GM18909 (cell line): ENCODE measurements at regions not wholly inside any gene's neighbourhood (a gene's known extent, or its start where the extent isn't known, plus 50 kb on each side); places are given as distances from the start of the nearest gene placed in this dataset.
"Not testable (repeated sequence)": the region's sequence is repeated elsewhere in the genome, so short reads cannot be mapped to it uniquely, and the experiment has no call there.

ENCODE experiments used
- ATAC-seq: cut with Tn5 transposase; IDR thresholded peaks from one replicate; pipeline ENCODE4 v1.9.1; 2021; ENCODE audit warnings: mild to moderate bottlenecking; ENCODE audit not compliant: unreplicated experiment, poor library complexity

DNA sequence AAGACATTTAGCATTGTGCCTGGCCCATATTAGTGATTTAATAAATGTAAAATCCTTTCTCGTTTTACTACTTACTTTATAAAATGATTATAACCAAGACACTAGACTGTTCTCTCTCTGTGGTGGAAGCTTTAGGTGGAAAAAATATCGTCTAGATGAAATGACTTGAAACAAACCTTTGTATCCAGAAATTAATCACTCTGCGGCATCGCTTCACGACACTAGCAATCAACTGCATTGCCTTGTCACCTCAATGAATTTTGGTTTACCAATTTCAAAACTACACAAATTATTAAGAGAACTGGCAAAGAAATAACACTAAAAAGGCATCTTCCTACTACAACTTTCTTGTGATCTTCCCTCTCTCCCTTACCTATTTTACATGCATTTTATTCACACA lies 627.2 kb upstream of the ROBO1 start:
- no peak for ATAC-seq

DNA sequence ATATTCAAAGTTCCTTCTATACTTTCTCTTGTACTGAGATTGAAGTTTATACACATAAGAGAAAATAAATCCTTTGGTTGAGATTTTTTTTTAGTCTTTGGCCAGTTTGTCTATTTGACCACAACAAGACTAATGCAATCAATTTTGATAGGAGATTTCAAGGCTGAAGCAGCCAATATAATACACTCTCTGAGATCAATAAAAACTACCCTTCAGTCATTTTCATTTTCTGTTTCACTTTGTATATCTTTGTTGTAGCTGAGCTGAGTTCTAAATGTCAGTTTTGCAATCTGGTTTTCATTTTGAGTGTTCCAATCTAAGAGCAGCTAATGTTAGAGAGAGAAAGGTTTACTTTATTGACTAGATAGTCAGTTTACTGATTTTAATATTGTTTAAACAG lies 623.8 kb upstream of the ROBO1 start:
- no peak for ATAC-seq

DNA sequence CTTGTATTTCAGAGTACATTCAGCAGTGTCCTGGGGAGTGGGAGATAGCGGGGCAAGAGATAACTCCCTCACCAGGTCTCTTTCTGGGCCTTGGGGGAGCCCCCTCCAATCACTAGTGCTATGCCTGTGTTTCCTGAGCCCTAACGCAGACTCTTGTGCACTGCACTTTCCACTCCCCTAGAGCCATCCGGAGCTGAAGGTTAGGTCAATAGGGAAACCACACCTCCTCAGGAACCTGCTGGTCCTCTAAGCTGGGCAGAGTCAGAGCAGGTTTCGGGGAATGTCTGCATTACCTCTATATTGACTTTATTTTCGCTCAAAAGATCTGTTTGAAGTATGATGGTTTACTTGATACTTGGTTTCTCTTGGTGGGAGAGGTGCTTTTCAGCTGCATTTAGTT lies 617.0 kb upstream of the ROBO1 start:
- ATAC-seq = no peak

DNA sequence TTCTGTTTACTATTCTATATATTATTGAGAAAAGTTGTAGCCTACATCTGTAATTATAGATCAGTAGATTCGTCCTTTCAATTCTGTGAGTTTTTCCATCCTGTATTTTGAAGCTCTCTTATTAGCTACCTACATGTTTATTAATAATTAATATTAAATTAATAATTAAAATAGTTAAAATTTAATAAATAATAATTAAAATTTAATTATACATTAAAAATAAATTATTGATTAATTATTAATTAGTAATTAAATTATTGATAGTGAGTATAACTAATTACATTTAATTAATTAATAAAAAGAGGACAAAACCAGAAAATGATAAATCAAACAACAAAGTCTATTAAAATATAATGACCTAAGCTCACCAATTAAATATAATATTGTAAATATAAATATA lies 606.6 kb upstream of the ROBO1 start:
- no peak for ATAC-seq

DNA sequence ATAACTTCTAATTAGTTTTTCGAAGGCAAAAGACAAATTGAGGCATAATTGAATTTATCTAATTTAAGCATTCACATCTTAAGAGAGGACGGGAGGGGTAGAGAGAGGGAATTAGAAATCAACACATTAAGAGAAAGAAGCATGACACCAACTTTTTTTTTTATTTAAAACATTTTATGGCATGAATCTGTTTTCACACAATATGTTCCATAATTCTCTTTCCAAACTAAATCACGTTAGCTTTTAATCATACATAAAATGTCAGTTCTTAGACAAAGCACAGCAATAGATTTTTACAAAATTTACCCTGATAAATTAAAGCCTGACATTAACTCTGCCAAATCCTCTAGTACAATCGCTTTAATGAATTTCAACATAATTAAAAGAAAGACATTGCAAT lies 600.8 kb upstream of the ROBO1 start:
- no peak for ATAC-seq

DNA sequence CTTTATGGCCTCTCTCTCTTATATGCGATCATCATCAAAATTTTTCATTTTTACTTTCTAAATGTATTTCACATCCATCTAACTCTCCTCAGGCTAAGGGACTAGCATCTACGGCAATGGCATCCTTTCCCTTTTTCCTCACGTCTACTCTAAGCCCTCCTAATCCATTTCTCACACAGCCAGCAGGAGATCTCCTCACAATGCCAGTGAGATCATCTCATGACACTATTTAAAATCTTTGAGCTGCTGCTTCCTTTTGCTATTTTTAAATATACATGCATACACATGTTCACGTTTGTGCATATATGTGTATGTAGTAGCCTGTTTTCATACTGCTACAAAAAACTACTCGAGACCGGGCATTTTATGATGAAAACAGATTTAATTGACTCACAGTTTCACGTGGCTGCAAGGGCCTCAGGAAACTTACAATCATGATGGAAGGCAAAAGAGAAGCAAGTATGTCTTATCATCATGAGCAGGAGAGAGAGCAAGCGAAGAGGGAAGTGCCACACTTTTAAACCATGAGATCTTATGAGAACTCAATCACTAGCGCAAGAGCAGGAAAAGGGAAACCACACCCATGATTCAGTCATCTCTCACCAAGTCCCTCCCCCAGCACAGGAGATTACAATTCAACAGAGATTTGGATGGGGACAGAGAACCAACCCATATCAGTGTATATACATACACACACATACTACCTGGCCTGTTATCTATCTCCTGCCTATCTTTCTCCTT lies 599.2 kb upstream of the ROBO1 start:
- no peak for ATAC-seq

DNA sequence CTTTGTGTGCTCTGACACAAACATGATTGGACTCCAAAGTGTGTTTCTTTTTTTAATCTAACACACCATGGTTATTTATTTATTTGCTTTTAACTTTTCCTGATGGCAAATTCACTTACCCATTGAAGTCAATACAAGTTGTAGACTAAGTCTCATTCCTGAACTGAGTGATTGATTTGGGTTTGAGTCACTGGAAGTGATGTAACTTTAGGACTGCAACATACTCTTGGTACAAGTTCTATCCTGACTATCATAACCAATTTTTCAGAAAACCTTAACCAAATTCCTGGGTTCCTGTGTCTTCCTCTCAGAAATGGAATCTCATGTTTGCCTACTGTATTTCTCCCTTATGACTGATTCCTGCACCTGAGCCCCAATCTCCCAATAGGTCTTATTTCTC lies 590.0 kb upstream of the ROBO1 start:
- ATAC-seq = no peak

DNA sequence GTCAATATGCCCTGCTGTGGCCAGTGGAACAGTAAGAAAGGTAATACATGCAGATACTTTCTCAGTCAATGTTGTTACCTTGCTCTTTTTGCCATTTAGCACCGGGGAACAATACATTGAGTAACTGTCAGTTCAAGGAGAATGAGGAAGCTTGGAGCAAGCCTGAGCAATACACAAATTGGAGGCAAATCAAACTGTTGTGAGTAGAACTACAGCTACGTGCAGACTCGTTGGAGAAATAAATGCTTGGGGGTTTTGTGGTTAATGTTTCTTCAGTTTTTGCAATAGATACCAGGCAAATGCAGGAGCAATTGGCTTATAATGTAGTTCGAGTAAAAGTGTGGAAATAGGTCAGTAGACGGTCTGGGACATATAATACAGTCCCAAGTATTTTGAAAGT lies 587.3 kb upstream of the ROBO1 start:
- no peak for ATAC-seq

DNA sequence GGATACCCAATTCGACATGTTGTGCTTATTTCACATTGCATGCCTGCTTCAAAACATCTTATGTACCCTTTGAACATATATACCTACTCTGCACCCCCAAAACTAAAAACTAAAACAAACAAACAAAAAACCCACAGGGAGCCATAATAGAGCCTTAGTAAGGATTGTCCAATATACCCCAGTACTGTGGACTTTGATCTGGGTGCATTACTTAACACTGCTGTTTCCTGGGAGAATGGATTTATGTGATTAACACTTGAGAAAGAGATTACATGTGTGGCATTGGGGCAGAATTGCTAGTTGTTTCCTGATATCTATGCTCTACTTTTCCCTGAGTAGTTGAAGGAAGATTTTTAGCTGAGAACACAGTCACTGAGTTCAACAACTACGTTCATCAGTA lies 583.4 kb upstream of the ROBO1 start:
- ATAC-seq = no peak

DNA sequence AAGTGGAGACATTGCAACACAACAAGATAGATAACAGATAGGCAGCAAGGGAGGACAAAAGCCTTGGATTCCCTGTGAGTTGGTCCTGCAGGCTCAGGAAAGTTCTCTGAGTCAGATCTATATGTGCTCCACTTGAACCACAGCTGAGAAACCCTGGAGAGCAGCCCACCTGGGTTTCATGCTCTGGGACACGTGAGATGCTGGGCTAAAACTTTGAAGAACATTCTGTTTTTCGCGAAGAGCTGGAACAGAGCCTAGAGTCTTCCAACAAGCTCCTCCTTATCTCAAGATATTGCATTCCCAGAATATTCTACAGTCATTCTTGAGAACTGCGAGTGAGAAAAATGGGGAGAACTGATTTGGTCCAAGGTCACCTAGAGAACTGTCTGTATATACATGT lies 583.0 kb upstream of the ROBO1 start:
- no peak for ATAC-seq

DNA sequence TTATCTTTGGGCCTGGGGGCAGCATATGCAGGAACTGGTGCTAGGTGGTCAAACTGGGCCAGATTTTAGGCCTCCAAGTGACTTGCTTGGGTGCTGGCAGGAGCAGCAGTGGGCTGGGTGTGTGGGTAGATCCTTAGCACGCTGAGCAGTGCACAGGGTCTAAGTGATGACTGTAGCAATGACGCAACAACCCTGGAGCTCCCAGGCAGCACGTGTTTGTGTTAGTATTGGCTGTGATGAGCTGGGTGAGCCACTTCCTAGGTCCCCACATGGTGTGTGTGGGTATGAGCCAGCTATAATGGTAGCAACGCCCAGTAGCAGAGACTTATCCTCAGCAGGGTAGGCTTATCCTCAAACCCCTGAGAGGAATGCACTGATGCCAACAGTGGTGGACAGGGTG lies 570.6 kb upstream of the ROBO1 start:
- ATAC-seq = no peak

DNA sequence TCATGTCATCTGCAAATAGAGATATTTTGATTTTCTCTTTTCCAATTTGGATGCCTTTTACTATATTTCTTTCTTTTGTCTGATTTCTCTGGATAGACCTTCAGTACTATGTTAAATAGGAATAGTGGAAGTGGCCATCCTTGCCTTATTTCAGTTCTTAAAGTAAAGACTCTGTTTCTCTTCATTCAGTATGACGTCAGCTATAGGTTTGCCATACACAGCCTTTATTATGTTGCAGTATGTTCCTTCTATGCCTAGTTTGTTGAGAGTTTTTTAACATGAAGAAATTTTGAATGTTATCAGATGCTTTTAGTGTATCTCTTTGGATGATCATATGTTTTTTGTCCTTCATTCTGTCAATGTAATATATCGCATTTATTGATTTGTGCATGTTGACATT lies 566.7 kb upstream of the ROBO1 start:
- ATAC-seq = no peak

DNA sequence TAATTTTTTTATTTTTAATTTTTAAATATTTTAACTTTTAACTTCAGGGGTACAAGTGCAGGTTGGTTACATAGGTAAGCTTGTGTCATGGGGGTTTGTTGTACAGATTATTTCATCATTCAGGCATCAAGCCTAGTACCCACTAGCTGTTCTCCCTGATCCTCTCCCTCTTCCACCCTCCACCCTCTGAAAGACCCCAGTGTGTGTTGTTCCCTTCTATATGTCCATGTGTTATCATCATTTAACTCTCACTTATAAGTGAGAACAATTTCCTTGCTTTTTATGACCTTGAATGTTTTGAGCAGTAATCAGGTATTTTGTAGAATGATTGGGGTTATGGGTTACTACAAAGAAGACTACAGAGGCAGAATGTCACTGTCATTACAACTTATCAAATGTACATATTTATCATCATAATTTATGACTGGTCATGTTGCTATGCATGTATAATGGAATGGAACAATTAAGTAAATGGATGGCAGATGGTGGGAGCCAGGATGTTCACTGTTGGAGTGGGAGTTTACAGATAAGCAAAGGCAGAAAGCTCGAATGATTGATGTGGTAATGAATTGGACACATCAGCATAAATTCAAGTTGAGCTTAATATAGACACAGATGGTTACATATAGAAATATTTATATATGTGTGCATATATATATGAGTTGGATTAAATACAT lies 563.8 kb upstream of the ROBO1 start:
- no peak for ATAC-seq

DNA sequence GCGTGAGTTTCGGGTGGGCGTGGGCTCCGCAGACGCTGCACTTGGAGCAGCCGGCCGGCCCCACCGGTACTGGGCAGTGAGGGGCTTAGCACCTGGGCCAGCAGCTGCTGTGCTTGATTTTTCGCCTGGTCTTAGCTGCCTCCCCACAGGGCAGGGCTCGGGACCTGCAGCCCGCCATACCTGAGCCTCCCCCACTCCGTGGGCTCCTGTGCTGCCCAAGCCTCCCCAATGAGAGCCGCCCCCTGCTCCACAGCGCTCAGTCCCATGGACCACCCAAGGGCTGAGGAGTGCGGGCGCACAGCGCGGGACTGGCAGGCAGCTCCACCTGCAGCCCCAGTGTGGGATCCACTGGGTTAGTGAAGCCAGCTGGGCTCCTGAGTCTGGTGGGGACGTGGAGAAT lies 546.7 kb upstream of the ROBO1 start:
- not testable (repeated sequence) for ATAC-seq

DNA sequence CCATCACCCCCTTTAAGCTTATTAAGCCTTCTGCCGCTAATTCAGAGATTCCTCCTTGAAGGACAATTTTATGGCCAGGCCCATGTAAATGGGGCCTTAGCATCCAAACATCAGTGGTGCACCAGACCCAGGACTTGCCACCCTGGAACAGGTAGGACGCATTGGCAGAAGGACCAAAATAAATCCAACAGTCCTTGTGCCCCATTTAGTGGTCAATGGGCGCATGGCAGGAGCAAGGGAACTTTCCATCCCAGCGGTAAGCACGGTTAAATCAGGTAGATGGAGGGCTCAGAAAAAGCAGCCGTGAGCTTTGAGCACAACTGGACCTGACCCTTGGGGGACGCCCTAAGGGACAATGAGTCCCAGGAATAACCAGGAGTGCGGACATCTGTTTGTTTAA lies 540.8 kb upstream of the ROBO1 start:
- no peak for ATAC-seq

DNA sequence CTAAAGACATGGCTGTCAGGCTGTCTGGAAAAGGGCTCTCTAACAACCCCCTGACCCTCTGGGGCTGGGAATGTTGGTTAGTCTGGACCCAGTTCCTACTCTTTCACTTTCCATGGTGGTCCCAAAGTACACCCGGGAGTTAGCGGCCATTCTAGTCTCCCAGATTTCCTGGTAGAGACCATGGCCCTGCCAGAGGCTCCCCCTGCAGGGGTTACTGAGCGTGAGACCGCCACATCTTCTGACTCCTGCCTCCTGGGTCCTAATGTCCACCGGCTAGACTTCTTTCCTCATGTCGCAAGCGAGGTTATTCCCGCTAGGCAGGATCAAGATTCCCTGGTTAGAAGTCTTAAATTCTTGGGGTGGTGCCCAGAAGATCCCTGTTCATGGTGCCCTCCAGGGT lies 540.0 kb upstream of the ROBO1 start:
- ATAC-seq = no peak

DNA sequence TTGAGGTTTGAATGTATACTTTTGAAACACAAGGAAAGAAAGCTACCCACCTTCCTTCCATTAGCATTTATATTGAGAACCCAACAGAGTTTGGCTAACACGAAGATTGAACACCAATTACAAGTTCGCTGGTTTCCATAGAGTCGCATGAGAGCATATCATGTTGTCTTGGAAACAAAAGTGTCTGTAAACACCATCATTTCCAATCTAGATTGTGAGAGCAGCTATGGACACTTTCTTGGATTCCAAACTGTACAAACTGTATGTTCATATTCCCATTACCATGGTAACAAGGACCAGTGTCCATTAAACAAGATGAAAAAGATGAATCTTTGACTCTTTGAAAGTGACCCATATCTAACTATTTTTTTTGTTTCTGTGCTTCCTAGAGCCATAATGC lies 529.9 kb upstream of the ROBO1 start:
- ATAC-seq = no peak

DNA sequence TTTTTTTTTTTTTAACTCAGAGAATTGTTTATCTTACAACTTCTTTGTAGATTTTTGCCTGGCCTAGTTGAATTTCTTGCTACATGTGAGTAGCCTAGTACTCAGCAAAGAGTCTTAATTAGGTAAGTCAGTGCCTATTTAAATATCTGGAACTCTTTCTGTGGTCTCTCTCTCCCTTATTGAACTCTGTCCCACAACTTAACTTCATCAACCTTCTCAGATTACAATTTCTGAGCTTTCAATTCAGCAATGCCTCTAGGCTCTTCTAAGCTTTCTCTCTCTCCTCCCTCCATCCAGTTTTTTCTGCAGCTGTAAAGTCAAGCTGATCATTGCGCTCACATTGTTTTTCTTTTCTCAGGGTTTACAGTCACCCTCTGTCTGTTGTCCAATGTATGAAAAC lies 517.6 kb upstream of the ROBO1 start:
- no peak for ATAC-seq

DNA sequence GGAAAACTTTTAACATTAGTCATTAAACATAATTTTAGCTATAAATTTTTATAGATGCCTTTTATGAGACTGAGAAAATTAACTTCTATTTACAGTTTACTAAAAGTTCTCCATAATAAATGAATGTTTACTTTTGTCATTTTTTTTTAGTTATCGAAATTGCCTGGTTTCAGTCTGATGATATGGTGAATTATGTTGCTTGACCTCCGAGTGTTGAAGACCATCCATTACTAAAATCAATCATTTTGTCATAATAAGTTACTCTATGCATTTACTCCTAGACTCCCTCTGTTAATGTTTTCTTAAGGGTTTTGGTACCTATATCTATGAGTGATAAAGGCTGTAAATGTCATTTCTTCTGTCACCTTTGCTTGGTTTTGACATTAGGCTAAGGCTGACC lies 516.0 kb upstream of the ROBO1 start:
- ATAC-seq = no peak

DNA sequence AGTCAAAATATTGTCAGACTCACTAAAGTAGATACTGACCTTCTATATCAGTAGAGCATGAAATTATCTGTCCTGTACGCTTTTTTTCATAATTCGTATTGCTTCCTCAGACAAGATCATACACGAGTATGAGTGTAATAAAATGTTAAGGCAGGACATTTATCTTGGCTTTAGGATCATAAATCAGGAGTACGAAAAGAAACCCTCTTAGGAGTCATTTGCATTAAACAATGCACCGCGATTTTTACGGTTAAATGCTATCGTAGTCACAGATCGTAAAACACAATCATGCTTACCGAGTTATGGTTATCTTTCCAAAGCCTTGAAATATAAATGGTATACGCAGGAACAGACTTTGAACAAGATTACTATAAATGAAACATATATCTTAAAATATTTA lies 510.3 kb upstream of the ROBO1 start:
- ATAC-seq = no peak

DNA sequence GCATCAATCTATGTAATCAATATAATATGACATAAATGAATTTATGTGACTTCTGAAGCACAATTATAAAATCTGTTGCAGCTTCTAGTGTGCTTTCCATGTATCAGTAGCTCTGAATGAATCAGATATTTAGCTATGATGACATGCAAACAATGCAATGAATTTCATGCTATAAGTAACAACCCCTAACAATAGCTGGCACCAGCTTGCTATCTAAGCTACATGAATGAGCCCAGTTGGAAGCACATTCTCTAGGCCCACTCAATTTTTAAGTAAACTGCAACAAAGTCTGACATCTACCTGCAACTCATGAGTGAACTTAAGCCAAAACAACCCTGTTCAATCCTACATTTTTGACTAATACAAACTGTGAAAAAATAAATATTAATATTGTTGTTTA lies 507.3 kb upstream of the ROBO1 start:
- ATAC-seq = no peak

DNA sequence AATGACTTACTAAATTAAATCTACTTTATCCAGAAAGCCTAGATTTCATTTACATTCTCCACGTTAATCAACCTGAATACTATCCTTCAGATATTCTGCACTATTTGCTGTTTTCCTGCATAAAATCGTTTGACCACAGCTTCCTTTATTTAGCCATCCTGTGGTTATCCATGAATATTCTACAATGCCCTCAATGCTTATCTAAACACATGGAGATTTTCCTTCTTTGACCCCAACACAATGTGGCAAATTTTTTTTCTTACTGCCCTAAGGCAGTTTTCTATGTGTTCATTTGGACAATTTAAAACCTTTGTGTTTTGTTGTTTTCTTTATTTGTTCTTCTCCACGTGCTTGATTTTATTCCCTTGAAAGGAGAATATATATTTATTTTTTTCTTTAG lies 495.5 kb upstream of the ROBO1 start:
- ATAC-seq = no peak
